GM12878 (cell line): ENCODE measurements at regions not wholly inside any gene's neighbourhood (a gene's known extent, or its start where the extent isn't known, plus 50 kb on each side); places are given as distances from the start of the nearest gene placed in this dataset.
A peak's percentile ranks its signal among the peaks of the same experiment; 100 is the strongest.

Source experiments
- ATAC-seq: fragments of 200-7000 bp; cut with Tn5 transposase; 3 replicates; pipeline ENCODE4 v1.9.1; 2020; ENCODE audit warnings: mild to moderate bottlenecking, moderate library complexity
- BruUV-seq: library from RNA; stranded (reverse); fragments of 400-500 nt; replicated peaks from 2 replicates; lab custom pipeline; 2021; lab: Mats Ljungman, UMichigan
- CTCF ChIA-PET: fragments of 300-600 bp; sonication (Branson Sonifier 250); formaldehyde crosslinking; extraction: SDS; loops from one replicate; lab custom pipeline; 2021; ENCODE audit warnings: inconsistent platforms; lab: Yijun Ruan, JAX
- POLR2A ChIA-PET: fragments of 350-600 bp; formaldehyde crosslinking; extraction: SDS; loops from one replicate; lab custom pipeline; 2021; ENCODE audit warnings: inconsistent platforms; lab: Charles Lee
- RAD21 ChIA-PET: fragments of 300-600 bp; sonication (Branson Sonifier 250); formaldehyde crosslinking; loops from one replicate; lab custom pipeline; 2023; ENCODE audit warnings: antibody characterized with exemption; ENCODE audit not compliant: unreplicated experiment; lab: Charles Lee
- SMC1A ChIA-PET: fragments of 300-600 bp; sonication (Branson Sonifier 250); formaldehyde crosslinking; loops from one replicate; lab custom pipeline; 2023; ENCODE audit not compliant: unreplicated experiment, uncharacterized antibody; lab: Charles Lee
- DNase-seq: peaks from one replicate; pipeline ENCODE4 v3.0.0-alpha.2; 2011; ENCODE audit warnings: low read depth, low spot score
- FAIRE-seq: peaks from 3 replicates; lab custom pipeline; 2011; peaks lifted over from hg19 to GRCh38; lab: Jason Lieb, UNC
- H2AFZ ChIP-seq: 2 replicates; pipeline ENCODE4 v1.6.0; 2011; ENCODE audit warnings: low read depth, low read length, control low read depth; ENCODE audit not compliant: control insufficient read depth
- H3K27ac ChIP-seq: 2 replicates; pipeline ENCODE4 v1.5.1; 2011; ENCODE audit warnings: control low read depth; ENCODE audit not compliant: control insufficient read depth, insufficient read depth
- H3K27me3 ChIP-seq, 2 experiments: replicated peaks in 1 of 2; 2 replicates each; pipeline versions ENCODE4 v1.6.0 to v1.6.1; 2011; ENCODE audit warnings: low read length in 1 of 2; ENCODE audit not compliant: control insufficient read depth in 2 of 2, insufficient read depth in 2 of 2
- H3K36me3 ChIP-seq, 2 experiments: 2 replicates each; pipeline ENCODE4 v1.5.1; 2011; ENCODE audit warnings: low read length in 1 of 2; ENCODE audit not compliant: control insufficient read depth in 2 of 2, insufficient read depth in 2 of 2
- H3K4me1 ChIP-seq: 2 replicates; pipeline ENCODE4 v1.6.1; 2011; ENCODE audit warnings: mild to moderate bottlenecking, low read length, moderate library complexity, mixed read lengths; ENCODE audit not compliant: control insufficient read depth, insufficient read depth
- H3K4me2 ChIP-seq: 2 replicates; pipeline ENCODE4 v1.6.0; 2011; ENCODE audit warnings: control low read depth; ENCODE audit not compliant: control insufficient read depth, insufficient read depth
- H3K4me3 ChIP-seq: fragments of 200-600 bp; sonication (generic); 2 replicates; pipeline ENCODE4 v1.5.1; 2016
- H3K79me2 ChIP-seq: 2 replicates; pipeline ENCODE4 v1.6.0; 2011; ENCODE audit warnings: low read length; ENCODE audit not compliant: control insufficient read depth, insufficient read depth
- H3K9ac ChIP-seq: 2 replicates; pipeline ENCODE4 v1.8.0; 2011; ENCODE audit warnings: low read length, control low read depth, mixed read lengths; ENCODE audit not compliant: control insufficient read depth, insufficient read depth
- H3K9me3 ChIP-seq: replicated peaks from 3 replicates; pipeline ENCODE4 v1.5.1; 2011; ENCODE audit warnings: mild to moderate bottlenecking, low read length; ENCODE audit not compliant: control insufficient read depth, insufficient read depth
- H4K20me1 ChIP-seq: 2 replicates; pipeline ENCODE4 v1.6.0; 2011; ENCODE audit not compliant: control insufficient read depth, insufficient read depth
- ASH2L ChIP-seq: fragments of 300-600, 200-600 bp; sonication (generic); IDR thresholded peaks from 2 replicates; pipeline ENCODE4 v1.6.1; 2017; ENCODE audit warnings: low read depth, mild to moderate bottlenecking, borderline replicate concordance
- CBX5 ChIP-seq: sonication (generic); IDR thresholded peaks from 2 replicates; pipeline ENCODE4 v1.6.1; 2016; ENCODE audit warnings: low read depth, moderate library complexity, mild to moderate bottlenecking, inconsistent platforms
- MXI1 ChIP-seq: fragments of 150-350 bp; IDR thresholded peaks from 2 replicates; pipeline ENCODE4 v1.6.1; 2011; ENCODE audit warnings: low read depth, mild to moderate bottlenecking, inconsistent platforms, low read length, improper control_type of control experiment
- NFYB ChIP-seq: IDR thresholded peaks from 2 replicates; pipeline ENCODE4 v1.6.1; 2011; ENCODE audit warnings: low read depth, mild to moderate bottlenecking, low read length, improper control_type of control experiment, moderate library complexity; ENCODE audit not compliant: insufficient read depth
- NR2C2 ChIP-seq: IDR thresholded peaks from 2 replicates; pipeline ENCODE4 v1.6.1; 2011; ENCODE audit warnings: borderline replicate concordance, low read depth; ENCODE audit not compliant: control insufficient read depth, insufficient read length
- NRF1 ChIP-seq: conservative IDR thresholded peaks from 2 replicates; pipeline ENCODE4 v1.6.1; 2011; ENCODE audit warnings: mild to moderate bottlenecking, low read depth, low read length, improper control_type of control experiment
- POLR2AphosphoS5 ChIP-seq: IDR thresholded peaks from 2 replicates; pipeline ENCODE4 v1.6.1; 2011; ENCODE audit warnings: mild to moderate bottlenecking, low read length, inconsistent platforms
- SMAD5 ChIP-seq: IDR thresholded peaks from 2 replicates; pipeline ENCODE4 v1.6.1; 2016; ENCODE audit warnings: antibody characterized with exemption, low read depth
- WGBS: methylation state at CpG from one replicate; pipeline ENCODE4 v1.1.6; 2016; ENCODE audit warnings: low lambda C conversion rate; ENCODE audit not compliant: insufficient replicate concordance, insufficient coverage; ENCODE audit errors: missing lambda C conversion rate; 5-methylcytosine and 5-hydroxymethylcytosine counted together
- in situ Hi-C: fragments of 300-500 bp; cut with MboI; formaldehyde crosslinking; loops from 9 replicates; pipeline ENCODE4 v1.14.3; 2018; ENCODE audit warnings: mixed read lengths
- intact Hi-C: fragments of 100-400 bp; cut with micrococcal nuclease; formaldehyde crosslinking; loops from one replicate; pipeline ENCODE4 v1.14.2; 2022; ENCODE audit not compliant: unreplicated experiment
- TF ChIP-seq, protein P1 (sequence below): fragments of 150-350 bp; IDR thresholded peaks from 2 replicates; pipeline ENCODE4 v1.6.1; 2014; ENCODE audit warnings: mild to moderate bottlenecking, low read depth, low read length

GRCh38 chr1:209109001-209109785 lies 474.3 kb upstream of the CAMK1G start:
- Histone ChIP-seq H3K4me1 (peaks cover 47% of the 10 kb centered on the region), H2AFZ (peak overlapping the region; percentile 9; the same call in 1 of the 2 replicates), H3K9ac (no peak overlapping the region), H3K4me2 (peak overlapping the region; percentile 39; the same call in 1 of the 2 replicates), H3K9me3 (peaks cover 14% of the 10 kb centered on the region; the same call in 2 of the 3 replicates), H3K36me3 (no peaks in the 10 kb centered on the region), H3K27ac (peak overlapping the region; percentile 35), H4K20me1 (no peaks in the 10 kb centered on the region), H3K4me3 (no peak overlapping the region), H3K79me2 (no peaks in the 10 kb centered on the region), H3K27me3 (no peaks in the 10 kb centered on the region)
- POLR2A ChIA-PET, result interaction anchor here (0.7 kb wide), 1 partner anchor 51 kb away, joined by 3 read pairs; no protein-coding TSS in a partner anchor
- FAIRE-seq (no peak), ATAC-seq (no peak), DNase-seq (no peak)
- SMC1A ChIA-PET, result no interaction called here
- TF ChIP-seq ASH2L (no peak), MXI1 (no peak), SMAD5 (no peak), POLR2AphosphoS5 (no peak), NR2C2 (no peak), NRF1 (no peak), CBX5 (no peak), NFYB (no peak)
- TF ChIP-seq, protein P1, sequence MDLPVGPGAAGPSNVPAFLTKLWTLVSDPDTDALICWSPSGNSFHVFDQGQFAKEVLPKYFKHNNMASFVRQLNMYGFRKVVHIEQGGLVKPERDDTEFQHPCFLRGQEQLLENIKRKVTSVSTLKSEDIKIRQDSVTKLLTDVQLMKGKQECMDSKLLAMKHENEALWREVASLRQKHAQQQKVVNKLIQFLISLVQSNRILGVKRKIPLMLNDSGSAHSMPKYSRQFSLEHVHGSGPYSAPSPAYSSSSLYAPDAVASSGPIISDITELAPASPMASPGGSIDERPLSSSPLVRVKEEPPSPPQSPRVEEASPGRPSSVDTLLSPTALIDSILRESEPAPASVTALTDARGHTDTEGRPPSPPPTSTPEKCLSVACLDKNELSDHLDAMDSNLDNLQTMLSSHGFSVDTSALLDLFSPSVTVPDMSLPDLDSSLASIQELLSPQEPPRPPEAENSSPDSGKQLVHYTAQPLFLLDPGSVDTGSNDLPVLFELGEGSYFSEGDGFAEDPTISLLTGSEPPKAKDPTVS, result no peak
- 58% methylated on average over 2 of the region's 2 CpGs for WGBS
- CTCF ChIA-PET, result interaction anchor here (0.8 kb wide), 1 partner anchor 9 kb away, joined by 3 read pairs; no protein-coding TSS in a partner anchor
- RAD21 ChIA-PET, result interaction anchor here (1.0 kb wide), 1 partner anchor 70 kb away, joined by 4 read pairs; no protein-coding TSS in a partner anchor
- no TSS peak for BruUV-seq
- intact Hi-C loops (no loop called here), in situ Hi-C loops (no loop called here)
